ENCODE measurements at regions not wholly inside any gene's neighbourhood (a gene's known extent, or its start where the extent isn't known, plus 50 kb on each side); places are given as distances from the start of the nearest gene placed in this dataset.

DNA sequence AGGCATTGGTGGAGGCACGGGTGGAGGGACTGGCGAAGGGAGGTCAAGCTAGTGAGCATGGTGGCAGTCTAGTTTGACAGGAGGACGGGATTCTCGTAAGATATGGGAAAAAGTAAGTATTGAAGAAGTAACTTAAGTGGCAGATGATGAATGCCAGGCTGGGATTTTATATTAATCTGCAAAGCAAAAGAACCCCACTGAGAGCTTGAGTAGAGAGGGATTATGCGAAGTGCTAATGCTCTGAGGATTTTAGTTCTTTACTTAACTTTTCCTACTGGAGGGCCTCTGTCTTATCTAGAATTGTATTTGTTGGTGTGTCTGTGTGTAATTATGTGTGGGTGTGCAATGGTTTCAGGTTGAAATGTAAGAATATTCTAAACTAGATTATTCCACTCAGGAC is 327.9 kb downstream of the FAT4 start:
- TF ChIP-seq EZH2 (IDR thresholded peaks at IDR 0.05; ENCODE audit: insufficient read depth, poor library complexity, severe bottlenecking) (no peak), EZH2phosphoT487 (IDR thresholded peaks at IDR 0.05; ENCODE audit: insufficient read depth, low read depth) (no peak)

Data from GM23248 (cell line).